SKM-1 (cell line): ENCODE measurements at regions not wholly inside any gene's neighbourhood (a gene's known extent, or its start where the extent isn't known, plus 50 kb on each side); places are given as distances from the start of the nearest gene placed in this dataset.
"Not testable (repeated sequence)": the region's sequence is repeated elsewhere in the genome, so short reads cannot be mapped to it uniquely, and the experiment has no call there.

Experiments used
- DNase-seq: peaks from one replicate; lab custom pipeline; 2025; ENCODE audit not compliant: unreplicated experiment; lab: John Stamatoyannopoulos, UW

DNA sequence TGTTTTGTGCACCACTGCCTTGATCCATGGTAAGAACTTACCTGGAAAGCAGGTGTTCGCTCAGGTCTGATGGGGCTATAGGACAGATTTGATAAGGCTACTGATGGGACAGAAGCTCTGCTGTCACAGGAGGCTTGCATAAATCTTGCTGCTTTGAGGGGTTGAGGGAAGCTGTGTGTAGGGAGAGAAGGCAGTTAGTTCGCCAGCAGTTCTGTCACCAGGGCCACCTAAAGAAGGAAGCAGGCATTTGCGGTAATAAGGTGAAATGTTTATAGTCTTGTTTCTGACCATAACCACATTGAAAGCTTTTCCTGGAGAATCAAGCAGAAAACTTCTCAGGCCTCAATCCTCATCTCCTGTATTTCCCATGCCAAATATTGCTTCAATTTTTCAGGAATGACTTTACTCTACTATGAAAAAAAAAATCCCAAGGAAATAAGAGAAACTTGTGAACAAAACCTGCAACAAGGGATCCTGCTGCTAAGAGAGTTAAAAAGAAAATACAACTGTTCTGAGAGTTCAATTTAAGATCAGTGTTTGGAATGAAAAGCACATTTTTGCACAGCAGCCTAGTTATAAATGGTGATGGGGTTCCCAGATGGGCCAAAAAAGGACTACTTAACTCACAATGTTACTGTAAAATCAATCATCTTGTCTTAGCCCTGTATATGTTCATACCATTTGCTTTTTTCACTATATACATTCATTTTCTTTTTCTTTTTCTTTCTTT is 122.0 kb upstream of the RANBP3L start:
- no peak for DNase-seq

DNA sequence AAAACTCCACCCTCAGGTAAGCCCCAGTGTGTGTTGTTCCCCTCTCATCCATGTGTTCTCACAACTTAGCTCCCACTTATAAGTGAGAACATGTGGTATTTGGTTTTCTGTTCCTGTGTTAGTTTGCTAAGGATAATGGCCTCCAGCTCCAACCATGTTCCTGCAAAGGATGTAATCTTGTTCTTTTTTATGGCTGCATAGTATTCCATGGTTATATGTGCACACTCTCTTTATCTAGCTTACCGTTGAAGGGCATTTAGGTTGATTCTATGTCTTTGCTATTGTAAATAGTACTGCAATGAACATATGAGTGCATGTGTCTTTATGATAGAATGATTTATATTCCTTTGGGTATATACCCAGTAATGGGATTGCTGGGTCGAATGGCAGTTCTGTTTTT is 124.4 kb upstream of the RANBP3L start:
- DNase-seq = not testable (repeated sequence)

DNA sequence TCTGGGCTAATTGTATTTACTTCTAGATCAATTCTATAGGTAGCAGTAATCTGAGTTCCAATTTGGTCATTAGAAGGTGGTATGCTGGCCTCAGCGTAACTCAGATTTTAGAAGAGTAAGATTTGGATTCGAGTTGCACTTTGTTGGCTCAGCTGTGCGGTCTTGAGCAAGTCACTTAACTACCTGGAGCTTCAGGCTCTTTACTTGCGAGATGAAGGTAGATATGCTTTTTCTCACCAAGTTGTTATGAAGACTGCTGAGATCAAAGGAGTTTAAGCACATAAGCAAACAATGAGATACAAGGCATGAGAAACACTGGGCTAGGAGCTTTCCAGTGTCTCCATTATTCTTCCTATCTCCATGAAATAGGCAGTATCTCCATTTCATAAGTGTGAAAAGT is 133.8 kb upstream of the RANBP3L start:
- no peak for DNase-seq

DNA sequence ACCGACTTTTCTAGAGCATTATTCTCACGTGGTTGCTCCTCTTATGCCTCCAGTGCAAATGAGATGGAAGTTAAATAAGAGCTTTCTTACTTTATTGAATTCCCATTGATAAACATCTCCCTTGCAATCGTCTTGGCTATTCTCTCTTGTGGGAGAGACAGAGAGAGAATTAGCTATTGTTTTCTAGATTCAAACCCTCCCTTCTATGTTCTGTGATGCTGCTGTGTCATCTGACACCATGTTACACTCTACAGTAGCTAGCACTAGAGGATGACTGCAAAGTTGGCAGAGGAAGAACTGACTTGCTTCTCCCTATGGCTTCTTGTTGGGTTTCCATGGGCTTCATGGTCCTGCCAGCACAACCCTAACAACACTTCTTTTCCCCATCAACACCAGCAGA is 134.6 kb upstream of the RANBP3L start:
- no peak for DNase-seq

DNA sequence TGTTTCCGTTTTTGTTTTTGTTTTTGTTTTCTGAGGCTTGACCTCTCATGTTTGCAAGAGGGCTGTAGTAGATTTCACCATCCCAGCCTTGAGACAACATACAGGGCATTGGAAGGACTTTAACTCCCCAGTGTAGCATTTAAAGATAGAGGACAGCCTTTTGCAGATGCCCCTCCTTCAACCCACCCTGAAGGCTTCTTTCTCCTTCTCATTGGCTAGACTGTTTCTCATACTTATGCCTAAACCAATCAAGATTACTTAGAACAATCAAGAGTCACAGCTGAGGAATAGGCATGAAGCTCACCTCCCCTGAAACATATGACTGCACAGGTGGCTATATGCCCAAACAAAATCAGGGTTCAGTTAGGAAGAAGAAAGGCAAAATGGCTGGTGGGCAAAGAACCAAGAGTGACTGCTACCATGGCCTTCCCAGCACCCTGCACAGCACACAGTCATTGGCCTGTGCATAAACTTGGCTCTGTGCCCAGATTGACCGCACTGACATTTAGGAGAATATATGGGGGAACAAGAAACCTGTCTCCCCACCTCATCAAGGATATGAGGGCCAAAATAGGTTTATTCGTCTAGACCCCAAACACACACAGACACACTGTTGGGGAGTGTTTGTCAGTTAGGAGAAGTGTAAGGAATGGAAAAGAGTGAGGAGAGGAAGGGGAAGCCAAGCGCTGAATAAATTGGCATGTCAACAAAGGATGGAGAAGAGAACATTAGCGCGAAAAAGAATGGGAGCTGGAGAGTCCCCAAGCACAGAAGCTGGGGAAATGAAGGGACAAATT is 137.3 kb upstream of the RANBP3L start:
- DNase-seq = no peak

DNA sequence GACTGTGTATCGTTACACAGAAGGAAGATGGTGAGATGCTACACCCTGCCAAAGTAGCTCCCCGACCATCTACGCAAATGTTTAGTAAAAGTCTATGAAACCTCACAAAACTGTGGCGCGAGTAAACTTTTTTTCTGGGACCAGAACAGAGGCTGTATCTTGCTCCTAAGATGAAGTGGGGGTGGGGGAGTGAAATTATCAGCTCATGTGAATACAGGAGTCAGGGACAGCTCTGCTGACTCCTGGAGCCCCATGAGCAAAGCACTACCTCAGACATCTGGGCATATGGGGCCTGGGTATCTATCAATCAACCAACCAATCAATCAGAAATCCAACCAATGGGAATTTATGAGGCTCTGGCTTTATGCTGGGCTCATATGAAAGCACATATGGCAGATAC is 138.6 kb upstream of the RANBP3L start:
- DNase-seq = no peak

DNA sequence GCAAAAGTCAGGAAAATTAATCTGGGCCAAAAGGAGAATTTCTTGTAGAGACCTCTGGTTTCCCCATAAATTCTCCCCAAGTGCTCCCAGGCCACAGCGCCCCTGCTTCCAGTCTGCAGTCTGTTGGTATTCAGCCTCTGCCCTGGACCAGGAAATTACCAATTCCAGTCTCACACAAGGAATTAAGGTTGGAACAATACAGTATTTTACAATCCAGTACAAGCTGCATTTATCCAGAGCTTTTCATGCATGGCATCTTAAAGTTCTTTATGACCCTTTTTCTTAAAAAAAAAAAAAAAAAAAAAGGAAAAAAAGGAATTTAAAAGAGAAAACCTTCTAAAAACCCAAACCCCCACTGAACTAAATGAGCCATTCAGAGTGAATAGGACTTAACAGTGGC is 139.6 kb upstream of the RANBP3L start:
- no peak for DNase-seq

DNA sequence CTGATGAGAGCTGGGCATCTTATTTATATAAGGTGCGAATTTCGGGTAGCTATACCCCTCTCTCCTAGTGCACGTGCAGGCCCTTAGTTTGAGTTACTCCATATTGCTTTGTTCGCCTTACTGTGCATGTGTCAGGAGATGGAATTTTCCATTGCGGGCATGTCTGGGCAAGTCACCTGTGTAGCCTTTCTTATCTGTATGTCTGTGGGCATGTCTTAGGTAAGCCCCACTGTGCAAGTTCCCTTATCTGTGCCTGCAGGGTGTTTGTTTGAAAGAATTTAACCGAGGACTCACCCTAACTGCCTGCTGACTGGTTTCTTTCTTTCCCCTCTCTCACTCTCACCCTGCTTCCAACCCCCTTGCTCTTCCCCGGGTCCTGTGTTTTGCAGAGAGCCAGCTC is 140.7 kb upstream of the RANBP3L start:
- no peak for DNase-seq

DNA sequence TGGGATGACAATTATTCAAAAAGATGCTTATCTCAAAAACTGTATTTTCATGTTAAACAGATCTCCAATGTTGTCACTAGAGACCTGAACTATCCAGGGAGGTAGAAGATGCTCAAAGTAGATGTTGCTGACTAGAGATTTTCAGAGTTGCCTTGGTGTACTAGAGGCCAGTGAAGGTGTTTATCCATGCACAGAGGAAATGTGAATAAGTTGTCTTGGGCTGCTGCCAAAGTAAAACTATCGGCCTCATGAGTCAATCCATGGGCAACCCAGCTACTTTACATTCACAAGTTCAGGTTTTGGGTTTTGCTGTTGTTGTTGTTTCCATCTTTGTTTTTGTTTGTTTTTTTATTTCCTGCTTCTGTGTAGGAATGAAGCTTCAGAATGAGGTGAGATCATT is 141.1 kb upstream of the RANBP3L start:
- no peak for DNase-seq

DNA sequence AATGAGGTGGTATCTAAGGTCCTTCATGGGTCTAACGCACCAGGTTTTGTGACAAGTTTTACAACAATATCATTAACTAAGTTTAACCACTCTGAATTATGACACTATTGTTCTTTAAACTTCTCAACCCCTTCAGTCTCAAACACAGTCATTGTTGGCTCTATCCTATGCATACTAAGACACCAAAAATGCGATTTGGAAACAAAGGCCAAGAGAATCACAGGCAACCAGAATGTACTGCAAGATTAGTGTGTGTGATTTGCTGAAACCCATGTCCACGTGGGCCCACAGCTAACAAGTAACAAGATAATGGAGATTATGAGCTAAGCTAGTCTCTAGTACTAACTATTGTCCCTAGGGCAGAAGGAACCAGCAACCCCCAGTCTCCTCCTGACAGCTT is 142.2 kb upstream of the RANBP3L start:
- DNase-seq = no peak

DNA sequence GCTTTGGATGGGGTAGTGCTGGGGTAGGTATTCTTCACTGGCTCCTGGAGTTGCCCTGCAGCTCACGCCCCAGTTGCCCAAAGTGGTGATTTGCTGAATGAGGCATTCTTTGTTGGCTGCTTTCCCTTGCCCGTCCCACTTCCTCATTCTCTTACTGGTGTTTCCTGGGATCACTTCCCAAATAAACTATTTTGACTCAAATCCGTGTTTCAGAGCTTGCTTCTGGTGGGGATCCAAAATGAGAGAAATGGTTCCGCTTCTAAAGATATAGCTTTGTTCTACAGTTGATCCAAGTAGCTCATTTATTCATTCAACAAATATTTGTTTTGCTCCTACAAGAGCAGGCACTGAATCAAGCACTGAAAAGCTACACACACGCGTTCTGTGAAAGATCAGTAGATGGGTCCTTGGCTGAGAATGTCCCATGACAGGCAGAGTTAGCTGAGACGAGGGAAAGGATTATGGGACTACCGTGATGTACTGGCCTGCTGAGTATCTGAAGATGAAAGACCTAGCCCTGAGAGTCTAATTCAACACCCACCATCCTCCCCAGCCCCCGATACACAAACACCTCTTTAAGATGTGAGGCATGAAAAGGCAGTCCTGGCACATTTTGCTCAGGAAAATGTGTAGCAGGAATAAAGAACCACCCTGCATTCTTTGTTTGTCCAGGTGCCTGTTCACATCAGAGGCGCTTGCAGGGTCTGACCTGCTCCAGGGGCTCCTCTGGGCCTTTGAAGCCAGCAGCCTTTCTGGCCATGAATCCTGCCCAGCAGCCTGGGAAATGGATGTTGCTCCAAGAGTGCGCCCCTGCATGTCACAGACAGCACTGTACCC is 143.1 kb upstream of the RANBP3L start:
- no peak for DNase-seq

DNA sequence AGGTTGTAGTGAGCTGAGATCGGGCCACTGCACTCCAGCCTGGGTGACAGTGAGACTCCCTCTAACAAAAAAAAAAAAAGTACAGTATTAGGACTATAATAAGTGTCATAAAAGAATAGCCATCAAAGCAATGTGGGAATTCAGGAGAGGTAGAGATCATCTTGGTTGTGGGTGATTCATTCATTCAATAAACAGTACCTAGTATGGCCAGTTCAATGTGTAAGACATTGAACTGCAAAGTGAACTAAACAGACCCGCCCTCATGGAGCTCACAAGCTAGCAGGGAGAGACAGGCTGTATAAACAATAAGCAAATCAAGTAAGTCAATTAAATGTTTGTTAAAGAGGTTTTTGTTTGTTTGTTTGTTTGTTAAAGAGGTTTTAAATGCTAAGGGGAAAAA is 146.1 kb upstream of the RANBP3L start:
- DNase-seq = no peak

DNA sequence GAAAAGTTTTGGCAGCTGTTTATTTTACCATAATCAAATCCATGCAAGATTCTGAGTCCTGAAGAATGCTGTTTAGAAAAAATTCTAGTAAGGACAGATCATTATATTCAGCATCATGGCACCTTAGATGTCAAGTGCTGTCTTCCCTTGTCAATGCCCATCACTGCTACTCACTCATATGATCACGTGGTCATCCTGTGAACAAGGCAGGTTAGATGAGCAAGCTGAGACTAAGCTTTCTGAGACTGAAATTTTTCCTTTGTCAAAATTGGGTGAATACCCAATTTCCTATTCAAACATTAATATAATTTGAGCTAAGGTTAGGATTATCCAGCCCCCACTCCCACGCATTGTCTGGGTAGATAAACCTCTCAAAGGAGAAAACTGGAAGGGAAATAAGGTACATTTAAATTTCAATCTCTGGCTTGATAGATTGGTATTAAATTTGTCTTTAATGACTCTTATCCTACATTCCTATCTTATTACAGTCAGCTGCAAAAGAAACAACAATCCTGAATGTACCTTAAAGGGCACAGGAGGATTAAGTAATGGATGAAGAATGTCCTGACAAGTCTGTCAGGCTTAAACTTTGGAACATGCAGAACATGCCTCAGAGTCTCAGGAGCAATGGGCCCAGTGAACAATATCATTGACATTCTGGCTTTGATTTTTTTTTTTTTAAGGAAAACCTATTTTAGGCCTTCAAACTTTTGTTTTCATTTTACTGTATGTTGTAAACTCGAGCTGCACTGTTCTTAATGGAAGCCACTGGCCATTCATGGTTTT is 148.7 kb upstream of the RANBP3L start:
- no peak for DNase-seq

DNA sequence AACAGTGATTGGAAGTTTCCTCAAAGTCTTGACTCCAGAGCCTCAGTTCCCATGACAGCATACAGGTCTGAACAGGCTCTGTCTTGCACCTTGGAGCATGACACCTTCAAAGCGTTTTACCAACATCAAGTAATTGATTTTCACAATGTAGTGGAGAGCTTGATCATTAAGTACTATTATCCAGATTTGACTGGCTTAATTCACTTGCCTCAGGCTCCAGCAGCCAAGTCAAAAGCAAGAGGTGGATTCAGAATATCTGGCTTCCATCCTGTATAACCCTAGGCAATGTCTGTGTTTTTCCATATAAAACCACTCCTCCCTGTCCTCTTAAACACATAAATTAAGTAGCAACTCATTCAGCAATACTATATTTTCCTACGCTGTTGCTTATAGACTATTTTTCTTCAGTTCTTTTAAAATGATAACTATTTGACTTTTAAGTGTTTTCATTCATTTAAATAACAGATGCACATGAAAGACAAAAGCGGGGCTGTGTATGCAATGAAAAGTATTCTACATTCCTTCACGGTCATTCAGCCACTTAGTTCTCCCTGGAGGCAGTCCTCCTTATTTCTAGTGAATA is 150.8 kb upstream of the RANBP3L start:
- no peak for DNase-seq

DNA sequence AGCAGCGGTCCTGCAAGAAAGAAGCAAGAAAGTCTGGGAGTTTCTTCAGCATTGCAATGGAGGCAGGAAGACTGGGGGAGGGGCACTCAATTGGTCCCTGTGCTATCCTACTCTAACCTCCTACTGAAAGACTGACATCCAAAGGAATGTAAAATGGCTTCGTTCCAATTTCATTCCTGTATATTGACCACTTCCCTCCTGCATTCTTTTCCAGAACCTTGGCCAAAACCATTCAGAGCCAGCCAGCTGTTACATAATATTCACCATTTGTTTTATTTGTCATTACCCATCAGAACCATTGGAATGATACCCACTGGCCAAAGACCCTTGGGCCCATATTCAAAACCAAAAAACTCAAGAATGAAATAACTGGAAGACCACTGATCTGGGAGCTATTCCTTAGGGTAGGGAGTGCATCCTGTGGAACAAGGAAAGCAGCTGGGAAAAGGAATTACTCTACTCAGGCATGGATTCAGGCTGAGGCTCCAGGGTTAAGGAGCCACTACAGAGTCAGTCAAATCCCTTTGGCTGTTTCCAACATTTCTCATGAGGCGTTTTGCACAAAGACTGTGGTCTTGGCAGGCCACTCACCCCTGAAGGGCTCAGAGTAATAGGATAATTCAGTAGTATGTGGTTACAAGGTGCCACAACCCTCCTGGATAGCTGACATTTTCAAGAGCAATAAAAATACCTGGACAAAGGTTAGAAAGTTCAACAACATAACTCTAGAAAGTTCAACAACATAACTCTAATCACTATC is 148.7 kb upstream of the SLC1A3 start:
- DNase-seq = no peak

DNA sequence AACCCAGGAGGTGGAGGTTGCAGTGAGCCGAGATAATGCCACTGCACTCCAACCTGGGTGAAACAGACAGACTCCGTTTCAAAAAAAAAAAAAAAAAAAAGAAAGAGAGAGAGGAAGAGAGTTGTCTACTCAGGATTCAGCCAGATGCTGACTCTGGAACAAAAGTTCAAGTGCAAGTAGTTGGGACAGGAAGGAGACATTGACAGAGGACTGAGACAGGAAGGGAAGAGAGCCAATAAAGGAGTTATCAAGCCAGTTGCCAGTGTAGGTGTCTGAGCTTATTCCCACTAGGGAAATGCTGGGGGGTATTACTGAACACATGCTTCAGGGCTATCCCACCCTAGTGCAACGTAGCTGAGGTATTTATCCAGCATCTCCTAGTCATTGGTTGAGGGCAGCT is 147.7 kb upstream of the SLC1A3 start:
- no peak for DNase-seq

DNA sequence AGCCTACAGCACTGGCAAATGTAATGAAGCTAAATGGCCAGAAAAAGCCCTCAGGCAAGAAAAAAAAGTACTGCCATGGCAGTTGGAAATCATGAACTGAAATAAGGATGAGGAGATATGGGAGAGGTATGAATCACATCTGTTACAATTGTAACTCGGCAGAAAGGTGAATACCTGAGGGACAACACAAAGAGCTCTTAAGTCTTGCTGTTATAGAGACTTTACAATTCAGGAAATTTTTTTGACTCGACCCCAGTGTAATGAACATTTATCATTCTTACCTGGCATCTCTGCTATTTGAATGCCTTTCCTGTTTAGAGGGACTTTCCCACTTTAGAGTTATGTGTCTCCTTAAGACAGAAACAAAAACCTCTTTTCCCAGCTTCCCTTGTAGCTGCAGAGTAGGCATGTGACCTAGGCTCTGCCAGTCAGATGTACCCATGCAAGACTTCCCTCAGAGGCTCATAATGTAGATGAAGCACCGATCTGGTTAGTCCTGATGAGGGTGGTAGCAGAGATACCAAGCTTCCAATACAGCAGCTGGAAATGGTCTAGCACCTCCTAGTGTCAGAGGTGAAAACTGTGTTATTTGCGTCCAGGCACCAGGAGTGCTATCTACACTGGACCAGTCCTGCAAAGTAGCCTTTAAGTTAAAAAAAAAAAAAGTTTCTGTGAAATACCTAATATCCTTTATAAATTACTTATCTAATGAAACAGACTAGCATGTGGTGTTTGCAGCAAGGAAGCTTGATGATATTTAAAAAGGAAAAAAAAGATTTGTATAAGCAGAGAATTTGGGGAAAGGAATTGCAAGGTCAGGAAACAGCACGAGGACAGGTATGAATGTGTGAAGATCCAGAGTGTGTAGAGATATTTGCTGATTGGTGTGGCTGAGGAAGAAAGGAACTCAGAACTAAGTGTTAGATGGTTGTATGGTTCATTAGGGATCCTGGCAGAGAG is 146.9 kb upstream of the SLC1A3 start:
- DNase-seq = no peak

DNA sequence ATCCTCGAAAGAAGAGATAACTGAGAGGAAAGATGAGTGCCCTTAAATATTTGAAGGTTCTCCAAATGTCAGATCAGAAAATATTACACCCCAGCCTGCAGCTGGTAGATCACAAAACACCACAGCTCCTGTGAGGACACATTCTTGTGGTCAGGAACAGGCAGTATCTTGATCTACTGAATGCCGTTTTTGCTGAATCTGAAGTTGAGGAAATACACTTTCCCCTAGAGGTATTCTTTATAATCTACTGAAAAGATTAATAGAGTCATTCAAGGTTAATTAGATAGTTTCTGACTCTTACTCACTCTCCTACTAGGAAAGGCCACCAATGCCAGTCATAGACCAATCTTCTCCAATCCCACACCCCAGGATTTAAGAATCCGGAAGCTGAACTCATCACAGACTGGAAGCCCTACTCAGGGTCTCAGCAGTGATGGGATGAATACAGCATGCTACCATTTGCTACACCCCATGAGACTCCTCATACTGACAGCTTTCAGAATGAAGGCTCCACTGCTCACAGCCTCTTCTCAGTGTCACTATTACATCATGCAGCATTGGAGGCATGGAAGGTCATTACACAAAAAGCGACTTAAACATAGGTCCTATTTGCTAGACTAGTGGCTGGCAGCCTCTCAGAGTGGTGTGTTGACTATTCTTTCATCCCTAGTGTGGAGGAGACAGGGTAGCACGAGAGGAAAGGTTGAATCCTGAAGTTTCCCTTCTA is 143.9 kb upstream of the SLC1A3 start:
- DNase-seq = no peak
